ENCODE measurements at regions not wholly inside any gene's neighbourhood (a gene's known extent, or its start where the extent isn't known, plus 50 kb on each side); places are given as distances from the start of the nearest gene placed in this dataset.

GRCh38 chr9:129474740-129475404, 146.0 kb downstream of the C9orf50 start:
- TF ChIP-seq REST (IDR thresholded peaks at IDR 0.05) (no peak), YY1 (IDR thresholded peaks at IDR 0.05) (no peak), CTCF (IDR thresholded peaks at IDR 0.05; ENCODE audit: low read depth, low read length, missing input control) (no peak), ATF3 (IDR thresholded peaks at IDR 0.05) (no peak), JUND (IDR thresholded peaks at IDR 0.05) (no peak), FOXA1 (IDR thresholded peaks at IDR 0.05) (no peak), SP1 (IDR thresholded peaks at IDR 0.05) (no peak), MAX (IDR thresholded peaks at IDR 0.05) (no peak), HNF4A (conservative IDR thresholded peaks at IDR 0.05) (no peak)
